A673 (cell line): ENCODE measurements at regions not wholly inside any gene's neighbourhood (a gene's known extent, or its start where the extent isn't known, plus 50 kb on each side); places are given as distances from the start of the nearest gene placed in this dataset.

ENCODE experiments used
- BruUV-seq: library from RNA; stranded (reverse); fragments of 400-500 nt; replicated peaks from 2 replicates; lab custom pipeline; 2021; lab: Mats Ljungman, UMichigan
- CTCF ChIA-PET: fragments of 300-600 bp; sonication (Branson Sonifier 250); formaldehyde crosslinking; loops from one replicate; lab custom pipeline; 2022; ENCODE audit warnings: antibody characterized with exemption; lab: Charles Lee
- POLR2A ChIA-PET: fragments of 300-600 bp; sonication (Branson Sonifier 250); formaldehyde crosslinking; loops from one replicate; lab custom pipeline; 2022; ENCODE audit warnings: antibody characterized with exemption; ENCODE audit not compliant: low non-redundant PET; lab: Charles Lee
- DNase-seq: peaks from one replicate; pipeline ENCODE4 v3.0.0-alpha.2; 2015; ENCODE audit warnings: low spot score
- H3K27ac ChIP-seq: fragments of 200-600 bp; sonication (generic); 2 replicates; pipeline ENCODE4 v1.5.1; 2016; ENCODE audit warnings: mixed run types, low read depth, mild to moderate bottlenecking, mixed read lengths, antibody characterized with exemption, low read length; ENCODE audit not compliant: poor library complexity, severe bottlenecking
- H3K27me3 ChIP-seq: fragments of 200-600 bp; sonication (generic); replicated peaks from 2 replicates; pipeline ENCODE4 v1.6.1; 2017; ENCODE audit warnings: mixed run types, low read depth, mild to moderate bottlenecking, mixed read lengths, antibody characterized with exemption, low read length; ENCODE audit not compliant: insufficient read depth, poor library complexity
- H3K36me3 ChIP-seq: fragments of 200-600 bp; sonication (generic); 2 replicates; pipeline ENCODE4 v1.6.1; 2016; ENCODE audit warnings: mixed run types, mild to moderate bottlenecking, mixed read lengths, antibody characterized with exemption, low read length; ENCODE audit not compliant: insufficient read depth, poor library complexity, severe bottlenecking
- H3K4me1 ChIP-seq: fragments of 200-600 bp; sonication (generic); 2 replicates; pipeline ENCODE4 v1.6.1; 2017; ENCODE audit warnings: mixed run types, mild to moderate bottlenecking, mixed read lengths, antibody characterized with exemption, low read length; ENCODE audit not compliant: insufficient read depth, poor library complexity, severe bottlenecking
- H3K4me3 ChIP-seq: fragments of 200-600 bp; sonication (generic); 2 replicates; pipeline ENCODE4 v1.5.1; 2016; ENCODE audit warnings: low read depth, mixed run types, mild to moderate bottlenecking, mixed read lengths, low read length; ENCODE audit not compliant: poor library complexity, severe bottlenecking
- H3K9me3 ChIP-seq: fragments of 200-600 bp; sonication (generic); 2 replicates; pipeline ENCODE4 v1.6.1; 2016; ENCODE audit warnings: mixed run types, low read depth, mild to moderate bottlenecking, mixed read lengths, antibody characterized with exemption, low read length; ENCODE audit not compliant: poor library complexity, severe bottlenecking
- EZH2 ChIP-seq: fragments of 200-600 bp; sonication (generic); IDR thresholded peaks from 2 replicates; pipeline ENCODE4 v1.6.1; 2017; ENCODE audit warnings: borderline replicate concordance, low read depth, mild to moderate bottlenecking, mixed read lengths, antibody characterized with exemption, low read length; ENCODE audit not compliant: poor library complexity, severe bottlenecking
- intact Hi-C: fragments of 100-400 bp; cut with micrococcal nuclease; formaldehyde crosslinking; loops from one replicate; pipeline ENCODE4 v1.10.0; 2022; ENCODE audit not compliant: unreplicated experiment
- TF ChIP-seq, protein P1 (sequence below): fragments of 300-800, 200-600 bp; sonication (generic); conservative IDR thresholded peaks from 2 replicates; pipeline ENCODE4 v1.5.1; 2017; ENCODE audit warnings: low read depth, mild to moderate bottlenecking, antibody characterized with exemption, low read length, moderate library complexity, mixed read lengths

DNA sequence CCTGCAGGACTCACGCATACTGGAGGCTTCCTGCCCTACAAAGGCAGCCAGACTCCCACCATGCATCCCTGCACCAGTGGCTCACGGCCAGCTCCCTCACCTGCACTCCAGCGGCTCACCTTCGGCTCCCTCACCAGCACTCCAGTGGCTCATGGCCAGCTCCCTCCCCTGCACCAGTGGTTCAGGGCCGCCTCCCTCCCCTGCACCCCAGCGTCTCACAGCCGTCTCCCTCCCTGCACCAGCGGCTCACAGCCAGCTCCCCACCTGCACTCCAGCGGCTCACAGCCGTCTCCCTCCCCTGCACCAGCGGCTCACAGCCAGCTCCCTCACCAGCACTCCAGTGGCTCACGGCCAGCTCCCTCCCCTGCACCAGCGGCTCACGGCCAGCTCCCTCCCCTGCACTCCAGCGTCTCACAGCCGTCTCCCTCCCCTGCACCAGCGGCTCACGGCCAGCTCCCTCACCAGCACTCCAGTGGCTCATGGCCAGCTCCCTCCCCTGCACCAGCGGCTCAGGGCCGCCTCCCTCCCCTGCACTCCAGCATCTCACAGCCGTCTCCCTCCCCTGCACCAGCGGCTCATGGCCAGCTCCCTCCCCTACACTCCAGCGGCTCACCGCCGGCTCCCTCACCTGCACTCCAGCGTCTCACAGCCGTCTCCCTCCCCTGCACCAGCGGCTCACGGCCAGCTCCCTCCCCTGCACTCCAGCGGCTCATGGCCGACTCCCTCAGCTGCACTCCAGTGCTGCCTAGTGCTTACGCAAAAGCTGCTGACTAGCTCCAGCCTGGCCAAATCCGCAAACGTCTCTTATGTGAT is 324.5 kb downstream of the NPHP4 start:
- TF ChIP-seq, protein P1, sequence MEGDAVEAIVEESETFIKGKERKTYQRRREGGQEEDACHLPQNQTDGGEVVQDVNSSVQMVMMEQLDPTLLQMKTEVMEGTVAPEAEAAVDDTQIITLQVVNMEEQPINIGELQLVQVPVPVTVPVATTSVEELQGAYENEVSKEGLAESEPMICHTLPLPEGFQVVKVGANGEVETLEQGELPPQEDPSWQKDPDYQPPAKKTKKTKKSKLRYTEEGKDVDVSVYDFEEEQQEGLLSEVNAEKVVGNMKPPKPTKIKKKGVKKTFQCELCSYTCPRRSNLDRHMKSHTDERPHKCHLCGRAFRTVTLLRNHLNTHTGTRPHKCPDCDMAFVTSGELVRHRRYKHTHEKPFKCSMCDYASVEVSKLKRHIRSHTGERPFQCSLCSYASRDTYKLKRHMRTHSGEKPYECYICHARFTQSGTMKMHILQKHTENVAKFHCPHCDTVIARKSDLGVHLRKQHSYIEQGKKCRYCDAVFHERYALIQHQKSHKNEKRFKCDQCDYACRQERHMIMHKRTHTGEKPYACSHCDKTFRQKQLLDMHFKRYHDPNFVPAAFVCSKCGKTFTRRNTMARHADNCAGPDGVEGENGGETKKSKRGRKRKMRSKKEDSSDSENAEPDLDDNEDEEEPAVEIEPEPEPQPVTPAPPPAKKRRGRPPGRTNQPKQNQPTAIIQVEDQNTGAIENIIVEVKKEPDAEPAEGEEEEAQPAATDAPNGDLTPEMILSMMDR: no peak
- no peak for TF ChIP-seq EZH2
- H3K27me3 ChIP-seq: peaks cover 11% of the 10 kb centered on the region
- no peaks in the 10 kb centered on the region for H3K36me3 ChIP-seq
- intact Hi-C loops: no loop called here
- DNase-seq: peak; percentile 16
- H3K9me3 ChIP-seq: no peaks in the 10 kb centered on the region
- ChIA-PET CTCF (no interaction called here), POLR2A (interaction anchor here (0.8 kb wide), 1 partner anchor 1252 kb away, joined by 11 read pairs; no protein-coding TSS in a partner anchor)
- no peaks in the 10 kb centered on the region for H3K4me1 ChIP-seq
- BruUV-seq: no TSS peak
- no peak overlapping the region for H3K27ac ChIP-seq
- H3K4me3 ChIP-seq: no peak overlapping the region

GRCh38 chr1:5664906-5665875 is 327.0 kb downstream of the NPHP4 start:
- H3K27ac ChIP-seq: no peak overlapping the region
- H3K9me3 ChIP-seq: no peaks in the 10 kb centered on the region
- DNase-seq: no peak
- BruUV-seq: no TSS peak
- intact Hi-C loops: no loop called here
- H3K4me1 ChIP-seq: no peaks in the 10 kb centered on the region
- TF ChIP-seq EZH2: no peak
- TF ChIP-seq, protein P1: no peak
- CTCF ChIA-PET: no interaction called here
- H3K27me3 ChIP-seq: peaks cover 11% of the 10 kb centered on the region
- H3K4me3 ChIP-seq: no peak overlapping the region
- H3K36me3 ChIP-seq: no peaks in the 10 kb centered on the region
- POLR2A ChIA-PET: no interaction called here

DNA sequence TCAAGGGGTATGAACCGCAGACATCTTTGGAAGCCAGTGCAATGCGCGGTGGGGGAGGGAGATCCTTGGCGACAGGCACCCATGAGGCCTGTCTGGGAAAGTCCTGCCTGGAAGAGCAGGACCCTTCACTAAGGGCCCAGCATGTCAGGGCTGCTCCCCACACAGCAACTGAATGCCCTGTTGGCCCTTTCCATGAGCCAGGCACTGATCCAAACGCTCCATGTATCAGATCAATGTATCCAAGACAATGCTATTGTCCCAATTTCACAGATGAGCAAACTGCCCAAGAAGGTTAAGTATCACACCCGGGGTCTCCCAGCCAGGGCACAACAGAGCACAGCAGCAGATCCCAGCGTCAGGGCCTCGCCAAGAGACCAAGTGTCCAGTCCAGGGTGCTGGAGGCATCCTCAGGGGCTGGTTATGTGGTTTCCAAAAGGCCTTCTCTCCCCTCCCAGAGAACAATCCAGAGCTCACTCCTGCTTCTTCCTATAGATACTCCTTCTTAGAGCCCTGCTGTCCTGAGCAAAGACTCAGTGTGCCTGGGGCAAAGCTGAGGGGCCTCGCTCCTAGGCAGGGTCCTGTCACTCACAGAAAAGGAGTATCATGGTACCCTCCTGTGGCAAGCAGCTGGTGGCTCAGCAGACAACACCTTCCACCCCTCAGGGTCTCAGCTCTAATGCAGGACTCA is 328.0 kb downstream of the NPHP4 start:
- no peaks in the 10 kb centered on the region for H3K36me3 ChIP-seq
- DNase-seq: no peak
- no peak overlapping the region for H3K4me3 ChIP-seq
- H3K27me3 ChIP-seq: peaks cover 11% of the 10 kb centered on the region
- no peaks in the 10 kb centered on the region for H3K9me3 ChIP-seq
- H3K4me1 ChIP-seq: no peaks in the 10 kb centered on the region
- ChIA-PET POLR2A (no interaction called here), CTCF (no interaction called here)
- TF ChIP-seq, protein P1: no peak
- no peak for TF ChIP-seq EZH2
- intact Hi-C loops: no loop called here
- no peak overlapping the region for H3K27ac ChIP-seq
- BruUV-seq: no TSS peak
